Mesendoderm (in vitro differentiated cells): ENCODE measurements at regions not wholly inside any gene's neighbourhood (a gene's known extent, or its start where the extent isn't known, plus 50 kb on each side); places are given as distances from the start of the nearest gene placed in this dataset.

Experiments
- DNase-seq: peaks from one replicate; pipeline ENCODE4 v3.0.0; 2013
- H2AK5ac ChIP-seq: 2 replicates; pipeline ENCODE4 v1.6.1; 2013; ENCODE audit warnings: low read length, inconsistent platforms
- H2BK120ac ChIP-seq: 2 replicates; pipeline ENCODE4 v1.6.1; 2013; ENCODE audit warnings: low read depth, mild to moderate bottlenecking, low read length, moderate library complexity, mixed read lengths
- H2BK15ac ChIP-seq: replicated peaks from 2 replicates; pipeline ENCODE4 v1.6.1; 2013; ENCODE audit warnings: low read depth, mild to moderate bottlenecking, moderate library complexity
- H2BK5ac ChIP-seq: 2 replicates; pipeline ENCODE4 v1.6.1; 2013; ENCODE audit warnings: low read length, inconsistent platforms
- H3K18ac ChIP-seq: 2 replicates; pipeline ENCODE4 v1.6.1; 2013; ENCODE audit warnings: mild to moderate bottlenecking, low read length, mixed read lengths
- H3K23ac ChIP-seq: one replicate; pipeline ENCODE4 v1.6.1; 2013; ENCODE audit warnings: low read length
- H3K27ac ChIP-seq: 2 replicates; pipeline ENCODE4 v1.5.1; 2013; ENCODE audit warnings: low read depth, mild to moderate bottlenecking, inconsistent platforms, low read length, moderate library complexity
- H3K27me3 ChIP-seq: 2 replicates; pipeline ENCODE4 v1.6.1; 2013; ENCODE audit warnings: low read length, control low read depth, mild to moderate bottlenecking, inconsistent platforms; ENCODE audit not compliant: insufficient read depth, poor library complexity
- H3K36me3 ChIP-seq: 2 replicates; pipeline ENCODE4 v1.6.1; 2013; ENCODE audit warnings: low read length, inconsistent platforms; ENCODE audit not compliant: control insufficient read depth, insufficient read depth
- H3K4ac ChIP-seq: one replicate; pipeline ENCODE4 v1.6.1; 2013; ENCODE audit warnings: low read depth, mild to moderate bottlenecking, low read length, moderate library complexity
- H3K4me1 ChIP-seq: 2 replicates; pipeline ENCODE4 v1.6.1; 2013; ENCODE audit warnings: low read depth, low read length, inconsistent platforms; ENCODE audit not compliant: control insufficient read depth
- H3K4me2 ChIP-seq: 2 replicates; pipeline ENCODE4 v1.6.1; 2013; ENCODE audit warnings: low read length
- H3K4me3 ChIP-seq: 2 replicates; pipeline ENCODE4 v1.5.1; 2013; ENCODE audit warnings: mild to moderate bottlenecking, low read length
- H3K56ac ChIP-seq: one replicate; pipeline ENCODE4 v1.6.1; 2013; ENCODE audit warnings: low read length
- H3K79me1 ChIP-seq: 2 replicates; pipeline ENCODE4 v1.6.1; 2013; ENCODE audit warnings: low read length, inconsistent platforms
- H3K79me2 ChIP-seq: 2 replicates; pipeline ENCODE4 v1.6.1; 2013; ENCODE audit warnings: mild to moderate bottlenecking, low read length; ENCODE audit not compliant: control insufficient read depth, insufficient read depth
- H3K9ac ChIP-seq: 2 replicates; pipeline ENCODE4 v1.6.1; 2013; ENCODE audit warnings: low read length, inconsistent platforms
- H4K5ac ChIP-seq: one replicate; pipeline ENCODE4 v1.6.1; 2013; ENCODE audit warnings: low read length
- H4K8ac ChIP-seq: one replicate; pipeline ENCODE4 v1.6.1; 2013; ENCODE audit warnings: low read depth, mild to moderate bottlenecking, control low read depth, low read length, moderate library complexity
- WGBS: extraction: QIAGEN DNeasy Blood & Tissue Kit; methylation state at CpG from one replicate; pipeline ENCODE4 v1.1.7; 2013; ENCODE audit warnings: low lambda C conversion rate, missing lambda C conversion rate; ENCODE audit not compliant: insufficient coverage; ENCODE audit errors: extremely low coverage; 5-methylcytosine and 5-hydroxymethylcytosine counted together

DNA sequence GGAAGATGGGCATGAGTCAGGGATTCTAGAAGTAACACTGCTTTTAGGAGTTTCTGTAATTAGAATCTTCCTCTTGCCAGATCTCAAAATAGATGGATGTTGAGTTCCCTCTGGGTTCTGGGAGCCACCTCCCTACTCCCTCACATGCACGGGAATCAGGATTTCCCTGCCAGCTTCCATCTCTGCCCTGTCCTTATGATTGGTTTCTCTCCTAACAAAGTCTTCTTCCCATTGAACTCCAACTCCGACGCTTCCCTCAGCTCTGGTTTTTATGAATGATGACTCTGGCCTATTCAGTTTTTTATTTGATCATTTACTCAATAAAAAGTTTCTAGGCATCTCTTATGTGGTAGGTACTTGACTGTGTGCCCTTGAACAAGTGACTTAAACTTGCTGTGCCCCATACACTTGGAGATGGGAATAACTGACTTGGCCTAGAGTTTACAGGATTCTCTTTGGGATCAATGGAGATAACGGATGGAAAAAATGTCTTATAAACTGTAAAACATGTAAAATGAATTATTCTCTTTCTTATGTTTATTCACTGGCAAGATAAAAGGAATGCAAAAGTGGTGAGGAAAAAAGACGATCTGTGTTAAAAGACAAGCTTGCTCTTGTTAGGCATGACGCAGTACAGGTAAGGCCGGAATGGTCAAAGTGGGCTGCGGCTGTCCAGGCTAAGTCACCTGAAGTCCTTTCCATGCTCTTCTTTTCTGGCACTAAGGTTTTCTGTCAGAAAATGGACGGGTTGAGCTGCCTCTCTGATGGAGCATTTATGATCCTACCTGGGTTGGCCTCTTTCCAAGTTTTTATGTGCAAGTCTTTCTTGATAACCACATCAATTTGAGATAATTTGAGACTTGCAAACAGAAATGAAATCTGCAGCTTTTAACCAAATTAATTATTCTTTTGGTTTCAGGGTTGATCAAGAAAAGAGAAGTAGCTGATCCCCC lies 199.6 kb downstream of the MYCN start:
- Histone ChIP-seq H2BK120ac (no peak overlapping the region), H4K8ac (no peak overlapping the region), H3K56ac (no peak overlapping the region), H2BK15ac (no peak overlapping the region), H3K18ac (no peak overlapping the region), H3K27ac (no peak overlapping the region), H3K4me3 (no peak overlapping the region), H3K79me2 (no peaks in the 10 kb centered on the region), H3K27me3 (no peaks in the 10 kb centered on the region), H3K4me1 (no peaks in the 10 kb centered on the region), H3K4me2 (no peak overlapping the region), H3K36me3 (no peaks in the 10 kb centered on the region), H3K4ac (no peak overlapping the region), H3K9ac (no peak overlapping the region), H4K5ac (no peak overlapping the region), H2BK5ac (no peak overlapping the region), H2AK5ac (no peak overlapping the region), H3K23ac (no peak overlapping the region), H3K79me1 (no peaks in the 10 kb centered on the region)
- DNase-seq: no peak
- no CpG with 5 or more reads among the region's 9 CpGs for WGBS

DNA sequence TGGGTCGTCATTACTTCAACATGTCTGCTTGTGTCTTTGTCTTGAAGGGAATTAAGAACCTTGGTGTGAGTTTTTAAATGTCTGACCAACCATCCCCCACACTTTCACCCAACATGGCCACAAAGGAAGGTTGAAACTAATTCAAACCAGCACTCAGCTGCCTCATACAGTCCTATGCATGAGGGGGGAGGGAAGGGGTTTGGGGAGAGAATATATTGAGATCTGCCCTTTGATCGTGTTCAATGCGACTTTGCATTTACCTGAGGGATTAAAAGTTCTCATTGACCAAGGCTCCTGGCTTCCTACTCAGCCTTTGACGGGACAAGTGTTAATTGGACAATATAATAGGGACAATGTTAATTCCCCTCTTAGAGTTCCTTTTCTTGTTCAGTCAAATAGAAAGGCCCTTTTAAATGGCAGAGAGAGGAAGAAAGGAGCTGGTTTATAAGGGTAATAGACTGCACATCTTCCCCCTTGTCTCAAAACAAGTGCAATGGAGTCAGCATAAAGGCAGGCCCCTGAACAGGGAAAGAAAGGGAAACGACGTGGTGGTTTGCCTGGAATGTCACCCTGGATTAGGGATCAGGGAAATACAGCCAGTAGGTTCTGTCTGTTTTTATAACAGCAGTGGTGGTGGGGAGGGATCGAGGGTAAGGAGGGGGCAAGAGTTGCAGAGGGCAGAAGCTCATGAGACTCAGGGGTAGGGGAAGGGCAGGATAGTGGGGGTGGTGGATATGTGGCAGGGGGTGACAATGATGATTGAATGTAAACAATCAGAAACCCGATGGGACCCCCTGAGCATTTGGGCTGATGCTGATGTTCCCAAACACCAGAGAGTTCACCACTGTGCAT lies 198.7 kb downstream of the MYCN start:
- DNase-seq: no peak
- H3K27ac ChIP-seq: no peak overlapping the region
- no peaks in the 10 kb centered on the region for H3K36me3 ChIP-seq
- no peak overlapping the region for H3K23ac ChIP-seq
- H2BK15ac ChIP-seq: no peak overlapping the region
- no peak overlapping the region for H3K4me3 ChIP-seq
- no peak overlapping the region for H3K56ac ChIP-seq
- H3K27me3 ChIP-seq: no peaks in the 10 kb centered on the region
- H2AK5ac ChIP-seq: no peak overlapping the region
- no peaks in the 10 kb centered on the region for H3K4me1 ChIP-seq
- no peak overlapping the region for H2BK5ac ChIP-seq
- H4K5ac ChIP-seq: no peak overlapping the region
- no CpG with 5 or more reads among the region's 8 CpGs for WGBS
- H4K8ac ChIP-seq: no peak overlapping the region
- H3K4me2 ChIP-seq: no peak overlapping the region
- H3K79me1 ChIP-seq: no peaks in the 10 kb centered on the region
- no peak overlapping the region for H3K9ac ChIP-seq
- H3K18ac ChIP-seq: no peak overlapping the region
- no peaks in the 10 kb centered on the region for H3K79me2 ChIP-seq
- H2BK120ac ChIP-seq: no peak overlapping the region
- no peak overlapping the region for H3K4ac ChIP-seq

DNA sequence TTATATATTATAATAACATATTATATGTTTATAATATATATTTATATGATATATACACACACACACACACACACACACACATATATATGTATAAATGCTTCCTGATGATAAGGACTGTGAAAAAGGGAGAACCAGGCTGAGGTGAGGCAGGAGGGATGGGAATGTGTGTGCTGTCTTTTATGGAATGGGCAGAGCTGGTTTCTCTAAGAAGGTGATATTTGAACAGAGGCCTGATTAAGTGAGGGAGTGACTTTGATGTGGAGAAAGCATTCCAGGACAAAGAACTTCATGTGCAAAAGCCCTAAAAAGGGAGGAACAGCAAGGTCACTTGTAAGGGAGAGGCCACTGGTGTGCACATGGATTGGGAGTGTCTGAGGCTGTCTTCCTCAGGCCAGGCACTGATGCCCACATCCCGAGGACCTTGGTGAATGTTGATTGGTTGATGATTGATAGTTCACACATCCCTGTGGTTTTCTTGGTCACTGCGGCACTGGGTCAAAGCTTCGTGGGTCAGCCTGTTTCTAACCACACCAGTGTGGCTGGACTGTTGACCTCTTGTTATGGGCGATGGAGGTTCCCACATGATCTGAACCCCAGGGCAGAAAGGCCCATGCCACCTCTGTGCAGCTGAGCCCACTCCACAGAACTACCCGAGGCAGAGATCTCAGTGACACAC lies 196.9 kb downstream of the MYCN start:
- no peaks in the 10 kb centered on the region for H3K4me1 ChIP-seq
- no peak overlapping the region for H3K9ac ChIP-seq
- no peak overlapping the region for H2AK5ac ChIP-seq
- H4K8ac ChIP-seq: no peak overlapping the region
- H3K79me2 ChIP-seq: no peaks in the 10 kb centered on the region
- H3K36me3 ChIP-seq: no peaks in the 10 kb centered on the region
- H3K4me3 ChIP-seq: no peak overlapping the region
- no peak overlapping the region for H3K23ac ChIP-seq
- H4K5ac ChIP-seq: no peak overlapping the region
- no peak overlapping the region for H3K4ac ChIP-seq
- no peak overlapping the region for H2BK15ac ChIP-seq
- H3K27ac ChIP-seq: no peak overlapping the region
- H3K27me3 ChIP-seq: no peaks in the 10 kb centered on the region
- H2BK120ac ChIP-seq: no peak overlapping the region
- WGBS: no CpG with 5 or more reads among the region's 5 CpGs
- DNase-seq: no peak
- H3K4me2 ChIP-seq: no peak overlapping the region
- no peak overlapping the region for H3K56ac ChIP-seq
- H3K79me1 ChIP-seq: no peaks in the 10 kb centered on the region
- H2BK5ac ChIP-seq: no peak overlapping the region
- H3K18ac ChIP-seq: no peak overlapping the region

DNA sequence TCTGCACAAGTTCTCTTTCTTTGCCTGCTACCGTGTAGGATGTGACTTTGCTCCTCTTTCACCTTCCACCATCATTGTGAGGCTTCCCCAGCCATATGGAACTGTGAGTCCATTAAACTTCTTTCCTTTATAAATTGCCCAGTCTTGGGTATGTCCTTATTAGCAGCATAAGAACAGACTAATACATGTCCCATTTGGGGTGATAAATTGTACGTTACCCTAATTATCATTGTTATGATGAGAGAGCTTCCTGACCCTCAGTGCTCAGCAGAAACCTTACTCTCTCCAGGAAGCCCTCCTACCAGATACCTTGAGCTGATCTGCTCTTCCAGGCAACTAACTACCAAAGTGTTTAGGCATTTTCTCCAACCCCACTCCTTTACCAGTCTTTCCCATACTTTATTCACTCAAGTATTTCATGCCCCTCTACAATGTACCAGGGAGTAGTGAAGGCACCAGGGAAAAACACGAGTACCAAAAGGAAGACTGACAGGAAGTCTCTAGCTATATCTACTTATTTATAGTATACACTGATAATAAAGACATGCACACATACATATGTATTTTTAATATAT lies 196.2 kb downstream of the MYCN start:
- Histone ChIP-seq H4K5ac (no peak overlapping the region), H3K4ac (no peak overlapping the region), H3K27me3 (no peaks in the 10 kb centered on the region), H3K56ac (no peak overlapping the region), H3K4me3 (no peak overlapping the region), H3K27ac (no peak overlapping the region), H3K36me3 (no peaks in the 10 kb centered on the region), H2BK5ac (no peak overlapping the region), H3K18ac (no peak overlapping the region), H3K79me1 (no peaks in the 10 kb centered on the region), H2AK5ac (no peak overlapping the region), H2BK120ac (no peak overlapping the region), H4K8ac (no peak overlapping the region), H3K4me1 (no peaks in the 10 kb centered on the region), H2BK15ac (no peak overlapping the region), H3K9ac (no peak overlapping the region), H3K23ac (no peak overlapping the region), H3K79me2 (no peaks in the 10 kb centered on the region), H3K4me2 (no peak overlapping the region)
- no CpG with 5 or more reads among the region's 3 CpGs for WGBS
- DNase-seq: no peak

DNA sequence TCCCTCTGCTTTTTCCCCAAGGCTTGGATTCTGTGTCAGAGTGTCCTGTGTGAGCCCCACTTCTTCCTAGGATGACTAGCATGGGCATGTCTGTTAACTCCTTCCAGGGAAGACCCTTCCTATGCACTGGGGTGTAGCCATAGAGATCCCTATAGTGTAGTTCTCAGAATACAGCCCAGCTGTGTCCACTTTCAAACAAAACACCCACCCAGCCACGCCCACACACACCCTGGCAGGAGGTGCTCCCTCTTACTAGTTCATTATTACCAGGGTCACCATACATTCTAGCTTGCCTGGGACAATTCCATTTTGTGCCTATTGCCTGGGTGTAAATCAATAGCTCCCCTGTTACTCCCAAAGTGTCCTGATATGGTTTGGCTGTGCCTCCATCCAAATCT lies 195.6 kb downstream of the MYCN start:
- DNase-seq: no peak
- WGBS: no CpG with 5 or more reads among the region's 1 CpG
- no peak overlapping the region for H2AK5ac ChIP-seq
- H3K4ac ChIP-seq: no peak overlapping the region
- no peak overlapping the region for H3K9ac ChIP-seq
- no peak overlapping the region for H3K4me2 ChIP-seq
- H3K4me3 ChIP-seq: no peak overlapping the region
- H3K56ac ChIP-seq: no peak overlapping the region
- H2BK15ac ChIP-seq: no peak overlapping the region
- no peaks in the 10 kb centered on the region for H3K79me1 ChIP-seq
- H3K79me2 ChIP-seq: no peaks in the 10 kb centered on the region
- no peak overlapping the region for H2BK5ac ChIP-seq
- no peak overlapping the region for H3K27ac ChIP-seq
- H3K4me1 ChIP-seq: no peaks in the 10 kb centered on the region
- H3K36me3 ChIP-seq: no peaks in the 10 kb centered on the region
- no peaks in the 10 kb centered on the region for H3K27me3 ChIP-seq
- no peak overlapping the region for H2BK120ac ChIP-seq
- H4K5ac ChIP-seq: no peak overlapping the region
- H3K18ac ChIP-seq: no peak overlapping the region
- H3K23ac ChIP-seq: no peak overlapping the region
- H4K8ac ChIP-seq: no peak overlapping the region
